ENCODE measurements at regions not wholly inside any gene's neighbourhood (a gene's known extent, or its start where the extent isn't known, plus 50 kb on each side); places are given as distances from the start of the nearest gene placed in this dataset.

DNA sequence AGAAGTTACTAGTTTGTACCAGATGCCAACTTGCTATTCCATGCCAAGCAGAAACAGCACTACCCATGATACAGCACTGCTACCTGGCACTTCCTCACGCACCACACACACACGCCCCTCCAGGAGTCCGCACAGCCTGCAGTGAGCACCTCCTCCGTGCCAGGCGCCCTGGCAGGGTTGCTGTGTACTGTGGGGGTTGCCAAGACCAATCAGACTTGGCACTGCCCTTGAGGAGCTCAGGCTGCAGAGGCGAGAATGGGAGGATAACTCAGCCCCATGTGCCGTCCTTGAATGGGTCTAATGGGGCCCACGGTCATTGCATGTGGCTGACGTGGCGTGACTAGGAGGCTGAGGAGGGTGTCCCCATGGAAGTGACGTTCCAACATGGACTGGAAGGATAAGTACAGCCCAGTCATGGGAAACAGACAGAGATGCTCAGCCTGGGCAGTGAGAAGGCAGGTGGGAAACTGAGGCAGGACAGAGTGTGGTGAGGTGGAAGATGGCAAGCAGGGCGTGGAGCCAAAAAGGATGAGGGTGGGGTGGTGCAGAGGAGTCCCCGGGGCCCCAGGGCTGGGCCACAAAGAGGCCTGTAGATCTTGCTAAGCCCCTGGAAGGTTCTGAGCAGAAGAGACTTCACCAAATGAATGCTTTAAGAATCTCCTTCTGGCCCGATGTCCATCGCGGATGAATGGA, 65.3 kb upstream of the C14orf180 start:
- DNase-seq (ENCODE audit: low spot score), result peak; percentile 15

GRCh38 chr14:104515059-104515810, 64.3 kb upstream of the C14orf180 start:
- DNase-seq (ENCODE audit: low spot score), result no peak

DNA sequence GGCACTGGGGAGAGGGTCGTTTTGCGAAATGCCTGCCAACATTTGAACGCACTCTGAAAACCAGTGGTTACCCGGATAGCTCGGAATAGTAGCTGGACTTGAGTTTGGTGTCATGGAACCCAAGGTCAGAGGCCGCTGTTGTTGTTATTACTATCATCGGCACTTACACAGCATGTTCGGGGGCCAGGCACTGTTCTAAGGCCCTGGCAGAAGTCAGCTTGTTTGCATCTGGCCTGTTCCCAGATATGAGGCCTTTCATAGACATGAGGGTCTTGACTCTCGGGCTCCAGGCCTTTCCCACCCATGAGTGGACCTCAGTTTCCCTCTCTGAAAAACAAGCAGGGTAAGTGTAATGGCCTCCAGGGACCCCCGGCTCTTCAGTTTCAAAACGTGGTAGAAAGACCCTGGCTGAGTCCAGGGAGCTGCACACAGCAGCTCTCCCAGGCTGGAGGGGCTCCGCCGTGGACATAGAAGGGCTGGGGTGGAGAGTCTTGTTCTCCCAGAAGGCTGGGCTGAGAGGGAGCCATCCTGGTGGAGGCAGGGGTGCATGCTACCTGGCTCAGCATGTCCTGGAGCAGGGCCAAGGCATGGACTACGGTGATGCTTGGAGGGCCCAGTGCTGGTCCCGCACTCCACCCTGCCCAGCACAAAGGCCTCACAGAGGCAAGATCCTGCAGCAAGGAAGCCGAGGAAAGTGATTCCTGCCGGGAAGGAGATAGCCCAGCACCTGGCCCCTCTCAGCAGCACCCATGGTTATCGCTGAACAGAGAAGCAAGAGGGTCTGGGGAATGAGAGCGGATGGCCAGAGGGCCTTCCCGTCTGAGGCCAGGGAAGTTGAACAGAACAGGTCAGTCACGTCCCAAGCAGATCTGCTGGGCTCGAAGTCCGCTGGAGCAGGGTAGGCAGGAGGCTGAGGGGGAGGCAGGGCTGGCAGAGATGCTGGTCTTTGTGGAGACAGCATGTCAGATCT, 63.5 kb upstream of the C14orf180 start:
- no peak for DNase-seq (ENCODE audit: low spot score)

GRCh38 chr14:104516906-104517305, 62.7 kb upstream of the C14orf180 start:
- DNase-seq (ENCODE audit: low spot score), result no peak

DNA sequence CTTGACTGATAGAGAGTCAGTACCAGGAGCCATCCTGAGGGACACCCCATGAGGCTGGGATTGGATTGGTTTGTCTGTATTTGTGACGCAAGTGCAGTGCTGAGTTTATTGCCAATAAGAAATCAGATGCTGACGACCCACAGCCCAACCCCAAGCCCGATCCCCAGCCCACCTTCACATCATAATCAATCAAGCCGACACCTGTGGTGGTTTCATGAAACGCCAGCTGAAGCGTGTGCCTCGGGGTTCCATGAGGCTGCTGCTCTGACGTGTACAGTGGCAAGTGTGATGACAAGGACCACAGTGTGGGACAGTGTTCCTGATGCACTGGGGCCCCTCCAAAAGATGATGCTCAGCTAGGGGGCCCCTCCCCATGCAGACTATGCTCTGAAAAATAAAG, 62.1 kb upstream of the C14orf180 start:
- no peak for DNase-seq (ENCODE audit: low spot score)

DNA sequence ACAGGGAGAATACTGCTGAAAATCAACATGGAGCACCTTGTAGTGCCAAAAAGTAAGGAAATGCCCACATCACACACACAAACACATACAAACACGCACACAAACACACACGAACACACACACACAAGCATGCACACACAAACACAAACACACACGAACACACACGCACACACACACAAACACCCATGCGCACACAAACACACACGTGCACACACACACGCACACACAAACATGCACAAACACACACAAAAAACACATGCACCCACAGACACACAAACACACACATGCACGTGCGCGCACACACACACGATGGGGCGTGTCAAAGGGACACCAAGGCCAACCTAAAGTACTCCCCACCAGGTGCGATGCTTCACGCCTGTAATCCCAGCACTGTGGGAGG, 61.7 kb upstream of the C14orf180 start:
- no peak for DNase-seq (ENCODE audit: low spot score)

DNA sequence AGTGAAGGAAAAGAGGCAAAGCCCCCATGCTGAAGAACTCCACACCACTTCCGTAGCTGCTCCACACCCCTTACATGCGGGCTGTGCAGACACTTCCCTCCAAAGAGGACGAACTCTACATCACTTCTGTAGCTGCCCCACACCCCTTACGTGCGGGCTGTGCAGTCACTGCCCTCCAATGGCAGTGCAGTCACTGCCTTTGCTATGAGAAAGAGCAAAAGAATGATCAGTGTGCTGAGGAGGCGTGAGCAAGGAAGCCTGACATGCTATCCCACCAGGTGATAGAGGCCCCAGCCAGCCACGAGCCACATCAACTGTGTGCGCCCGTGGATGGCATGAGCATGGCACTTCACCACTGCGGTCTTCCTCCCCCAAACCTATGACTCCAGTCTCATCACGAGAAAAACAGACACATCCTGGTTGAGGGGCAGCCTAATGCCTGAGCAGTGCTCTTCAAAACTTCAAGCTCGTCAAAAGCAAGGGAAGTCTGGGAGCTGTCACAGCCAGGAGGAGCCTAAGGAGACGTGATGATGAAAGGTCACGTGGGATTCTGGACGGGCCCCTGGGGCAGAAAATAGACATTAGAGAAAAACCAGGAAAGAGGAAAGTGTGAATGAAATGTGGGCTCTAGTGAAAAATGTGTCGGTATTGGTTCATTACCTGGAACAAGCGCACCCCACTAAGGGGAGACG, 60.8 kb upstream of the C14orf180 start:
- no peak for DNase-seq (ENCODE audit: low spot score)

GRCh38 chr14:104519721-104520120, 59.8 kb upstream of the C14orf180 start:
- no peak for DNase-seq (ENCODE audit: low spot score)

- DNase-seq (ENCODE audit: low spot score), result no peak
These were observed 58.7 kb upstream of the C14orf180 start for GRCh38 chr14:104520620-104521410.

DNA sequence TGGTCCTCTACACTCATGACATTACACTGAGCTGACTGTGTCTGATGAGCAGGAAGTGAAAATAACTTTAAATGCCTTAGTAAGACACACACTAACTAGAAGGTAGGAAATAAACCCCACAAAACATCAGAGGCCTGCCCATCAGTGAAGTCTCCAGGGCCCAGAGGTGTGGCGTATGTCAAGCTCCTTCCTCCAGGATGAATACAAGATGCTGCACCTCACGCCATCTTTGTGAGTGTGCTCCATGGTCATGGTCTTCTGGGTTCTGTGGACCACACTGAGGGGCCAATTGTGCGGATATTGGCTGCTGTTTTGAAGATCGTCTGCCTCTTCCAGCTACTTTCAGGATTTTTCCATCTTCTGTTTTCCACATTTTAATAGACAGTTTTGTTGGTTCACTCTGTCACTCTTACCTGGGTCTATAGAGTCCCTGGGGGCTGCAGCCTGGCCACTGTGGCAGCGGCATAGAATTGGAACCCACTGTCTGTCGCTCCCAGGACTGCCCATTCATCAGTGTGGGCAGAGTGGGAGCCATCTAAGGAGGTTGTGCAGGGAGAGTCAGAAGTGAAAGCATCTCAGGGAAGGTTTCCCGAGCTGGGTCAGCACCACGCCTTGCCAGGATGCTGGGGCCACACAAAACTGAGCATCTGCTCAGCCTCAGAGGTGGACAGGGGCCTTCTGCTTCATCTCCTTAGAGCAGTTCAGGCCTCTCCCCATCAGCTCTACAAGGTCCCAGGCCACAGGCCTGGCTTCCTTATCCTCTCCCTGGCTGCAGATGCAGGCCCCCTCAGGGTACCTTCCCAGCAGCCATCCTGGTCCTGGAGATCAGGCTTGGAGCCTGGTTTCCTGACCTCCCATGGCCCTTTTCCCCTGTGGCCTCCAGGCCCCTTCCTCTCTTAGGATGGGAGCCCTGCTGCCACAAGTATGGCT, 57.5 kb upstream of the C14orf180 start:
- no peak for DNase-seq (ENCODE audit: low spot score)

DNA sequence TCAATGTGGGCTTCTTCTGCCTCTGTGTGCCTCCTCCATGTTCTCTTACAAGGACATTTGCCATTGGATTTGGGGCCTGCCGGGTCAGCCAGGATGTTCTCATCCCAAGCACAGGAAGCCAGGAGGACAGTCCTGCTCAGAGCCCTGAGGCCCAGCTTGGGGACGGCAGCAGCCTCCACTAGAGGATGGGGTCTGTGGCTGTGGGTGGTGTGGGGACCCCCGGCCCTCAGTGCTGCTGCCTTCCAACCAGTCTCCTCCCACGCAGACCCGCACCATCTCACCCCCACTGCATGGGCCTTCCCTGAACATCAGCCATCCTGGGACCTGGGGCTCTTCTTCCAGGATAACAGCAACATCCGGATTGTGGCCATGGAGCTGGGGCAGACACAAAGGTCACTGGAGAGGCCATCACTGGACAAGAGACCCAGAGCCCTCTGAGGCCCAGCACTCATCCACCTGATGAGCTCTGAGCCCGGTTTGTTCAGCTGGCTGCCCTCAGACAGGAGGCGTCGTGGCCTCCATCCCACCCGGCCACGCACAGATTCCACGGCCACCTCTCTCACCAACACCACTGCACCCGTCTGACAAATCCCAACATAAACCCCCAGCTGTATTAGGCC, 56.5 kb upstream of the C14orf180 start:
- no peak for DNase-seq (ENCODE audit: low spot score)

GRCh38 chr14:104523546-104523935, 56.0 kb upstream of the C14orf180 start:
- DNase-seq (ENCODE audit: low spot score), result no peak

- no peak for DNase-seq (ENCODE audit: low spot score)
These were observed 54.8 kb upstream of the C14orf180 start for GRCh38 chr14:104524726-104525125.

GRCh38 chr14:104526723-104527645, 52.6 kb upstream of the C14orf180 start:
- DNase-seq (ENCODE audit: low spot score), result no peak

DNA sequence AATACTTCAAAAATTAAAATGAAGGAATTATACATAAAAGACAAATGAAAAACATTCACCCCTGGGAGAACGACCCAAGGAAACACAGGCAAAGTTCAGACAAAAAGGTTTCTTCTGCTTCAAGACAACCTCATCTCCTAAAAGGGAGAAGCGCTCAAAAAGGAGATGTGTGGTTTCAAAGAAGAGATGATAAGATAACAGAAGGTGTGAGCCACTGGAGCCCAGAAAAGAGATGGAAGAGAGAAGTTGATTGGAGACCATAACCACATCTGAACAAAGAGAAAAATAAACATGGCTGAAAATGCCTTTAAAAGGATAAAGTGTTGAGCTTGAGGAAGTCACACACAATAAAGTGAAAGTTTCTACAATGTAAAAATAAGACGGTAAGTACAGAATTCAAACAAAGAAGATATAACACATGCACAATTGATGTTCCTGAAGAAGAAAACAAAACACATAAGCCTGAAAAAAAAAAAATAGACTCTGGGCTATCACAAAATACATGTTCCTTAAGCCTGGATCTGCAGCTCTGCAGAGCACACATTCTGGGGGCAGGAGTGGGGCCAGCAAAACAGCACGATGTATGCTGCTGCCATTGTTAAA, 51.6 kb upstream of the C14orf180 start:
- DNase-seq (ENCODE audit: low spot score), result no peak

GRCh38 chr14:104528496-104528895, 51.1 kb upstream of the C14orf180 start:
- DNase-seq (ENCODE audit: low spot score), result no peak
